ENCODE measurements at regions not wholly inside any gene's neighbourhood (a gene's known extent, or its start where the extent isn't known, plus 50 kb on each side); places are given as distances from the start of the nearest gene placed in this dataset.

DNA sequence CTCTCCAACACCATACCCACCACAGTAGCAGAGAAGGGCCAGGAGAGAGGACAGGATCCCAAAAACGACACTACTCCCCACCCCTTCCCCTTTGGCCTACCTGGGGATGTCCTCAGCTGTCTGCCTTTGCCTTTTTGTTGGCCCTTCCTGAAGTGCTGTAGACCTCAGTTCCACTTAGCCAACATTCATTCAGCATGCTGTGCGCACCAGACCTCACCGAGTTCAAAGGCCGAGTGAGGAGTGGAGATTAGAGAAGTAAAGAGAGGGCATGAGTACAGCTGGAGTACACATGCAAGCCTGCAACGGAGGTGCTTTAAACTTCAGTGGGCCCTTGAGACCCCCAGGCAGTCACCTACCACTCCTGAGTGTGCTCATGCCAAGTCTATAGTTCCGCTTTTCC lies 99.0 kb downstream of the TEX26 start:
- in situ Hi-C loops (cut with HindIII; ENCODE audit: low pct_ligation_motif_present, low pct_unique_long_range_greater_than_20kb, low sequenced_read_pairs) = no loop called here
- no peak for DNase-seq

DNA sequence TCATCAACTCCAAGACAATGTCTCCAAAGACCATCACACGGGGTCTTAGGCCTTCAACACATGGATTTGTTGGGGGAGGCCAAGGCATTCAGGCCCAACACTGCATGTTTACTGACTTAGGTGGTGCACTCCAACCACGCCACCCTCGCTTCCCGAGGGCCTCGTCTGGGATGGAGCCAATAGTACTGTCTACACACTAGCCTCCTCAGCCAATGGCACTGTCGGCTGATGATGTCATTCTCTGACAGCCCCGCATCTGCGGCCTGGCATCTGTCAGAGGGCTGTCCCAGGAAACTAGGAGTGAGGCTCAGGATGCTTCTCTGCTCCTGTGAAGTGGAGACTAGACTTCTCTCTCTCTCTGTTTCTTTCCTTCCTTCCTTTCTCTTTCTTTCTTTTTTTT lies 96.6 kb downstream of the TEX26 start:
- DNase-seq = no peak
- in situ Hi-C loops (cut with HindIII; ENCODE audit: low pct_ligation_motif_present, low pct_unique_long_range_greater_than_20kb, low sequenced_read_pairs) = no loop called here

DNA sequence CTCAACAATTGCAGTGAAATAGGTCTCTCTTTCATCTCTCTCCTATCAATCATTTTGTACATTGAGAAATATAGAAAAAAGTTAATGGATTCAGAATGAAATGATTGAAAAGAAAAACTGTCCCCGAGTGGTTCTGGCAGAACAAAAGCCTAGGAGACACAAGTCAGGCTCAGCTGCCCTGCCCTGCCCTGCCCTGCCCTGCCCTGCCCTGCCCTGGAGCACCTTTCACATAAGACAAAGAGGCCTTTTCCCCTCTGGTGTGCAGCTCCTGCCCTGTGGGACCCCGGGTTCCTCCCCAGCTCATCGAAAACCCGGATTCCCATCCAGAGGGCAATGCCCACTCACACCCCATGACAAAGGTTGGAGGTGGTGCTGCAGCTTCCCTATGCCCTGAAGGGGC lies 94.7 kb downstream of the TEX26 start:
- in situ Hi-C loops (cut with HindIII; ENCODE audit: low pct_ligation_motif_present, low pct_unique_long_range_greater_than_20kb, low sequenced_read_pairs) = no loop called here
- DNase-seq = no peak
